ENCODE measurements at regions not wholly inside any gene's neighbourhood (a gene's known extent, or its start where the extent isn't known, plus 50 kb on each side); places are given as distances from the start of the nearest gene placed in this dataset.
"Not testable (repeated sequence)": the region's sequence is repeated elsewhere in the genome, so short reads cannot be mapped to it uniquely, and the experiment has no call there.

- H3K27ac ChIP-seq (ENCODE audit: low read length); H3K36me3 ChIP-seq (ENCODE audit: control insufficient read depth, insufficient read depth, low read length); H3K4me3 ChIP-seq (ENCODE audit: low read length); DNase-seq; H3K4me1 ChIP-seq (ENCODE audit: control insufficient read depth, insufficient read depth, low read length); H3K27me3 ChIP-seq (ENCODE audit: control insufficient read depth, insufficient read depth, low read length); H3K9me3 ChIP-seq (ENCODE audit: control insufficient read depth, low read depth, low read length): not testable (repeated sequence)
- WGBS (ENCODE audit: insufficient coverage, low lambda C conversion rate), result no CpG with 5 or more reads among the region's 2 CpGs
Measured at GRCh38 chr5:177856474-177856873, 73.8 kb upstream of the FAM153A start.

GRCh38 chr5:177847914-177848313 is 65.2 kb upstream of the FAM153A start:
- 100% methylated on average over 2 of the region's 7 CpGs for WGBS (ENCODE audit: insufficient coverage, low lambda C conversion rate)
- not testable (repeated sequence) for H3K27me3 ChIP-seq (ENCODE audit: control insufficient read depth, insufficient read depth, low read length); H3K4me1 ChIP-seq (ENCODE audit: control insufficient read depth, insufficient read depth, low read length); H3K36me3 ChIP-seq (ENCODE audit: control insufficient read depth, insufficient read depth, low read length); H3K4me3 ChIP-seq (ENCODE audit: low read length); H3K27ac ChIP-seq (ENCODE audit: low read length); H3K9me3 ChIP-seq (ENCODE audit: control insufficient read depth, low read depth, low read length); DNase-seq

GRCh38 chr5:177846598-177846997 is 63.9 kb upstream of the FAM153A start:
- not testable (repeated sequence) for H3K36me3 ChIP-seq (ENCODE audit: control insufficient read depth, insufficient read depth, low read length); H3K27ac ChIP-seq (ENCODE audit: low read length); H3K4me3 ChIP-seq (ENCODE audit: low read length); H3K9me3 ChIP-seq (ENCODE audit: control insufficient read depth, low read depth, low read length); H3K27me3 ChIP-seq (ENCODE audit: control insufficient read depth, insufficient read depth, low read length); DNase-seq; H3K4me1 ChIP-seq (ENCODE audit: control insufficient read depth, insufficient read depth, low read length)
- no CpG with 5 or more reads among the region's 5 CpGs for WGBS (ENCODE audit: insufficient coverage, low lambda C conversion rate)

- not testable (repeated sequence) for H3K27me3 ChIP-seq (ENCODE audit: control insufficient read depth, insufficient read depth, low read length); H3K27ac ChIP-seq (ENCODE audit: low read length); H3K4me3 ChIP-seq (ENCODE audit: low read length); DNase-seq; H3K4me1 ChIP-seq (ENCODE audit: control insufficient read depth, insufficient read depth, low read length); H3K36me3 ChIP-seq (ENCODE audit: control insufficient read depth, insufficient read depth, low read length); H3K9me3 ChIP-seq (ENCODE audit: control insufficient read depth, low read depth, low read length)
- no CpG with 5 or more reads among the region's 4 CpGs for WGBS (ENCODE audit: insufficient coverage, low lambda C conversion rate)
Measured at GRCh38 chr5:177845906-177846305, 63.2 kb upstream of the FAM153A start.

GRCh38 chr5:177836191-177836590 is 53.5 kb upstream of the FAM153A start:
- not testable (repeated sequence) for H3K27me3 ChIP-seq (ENCODE audit: control insufficient read depth, insufficient read depth, low read length); H3K27ac ChIP-seq (ENCODE audit: low read length); H3K4me3 ChIP-seq (ENCODE audit: low read length); H3K36me3 ChIP-seq (ENCODE audit: control insufficient read depth, insufficient read depth, low read length); H3K9me3 ChIP-seq (ENCODE audit: control insufficient read depth, low read depth, low read length); DNase-seq; H3K4me1 ChIP-seq (ENCODE audit: control insufficient read depth, insufficient read depth, low read length)
- no CpG with 5 or more reads among the region's 5 CpGs for WGBS (ENCODE audit: insufficient coverage, low lambda C conversion rate)
